ENCODE measurements at regions not wholly inside any gene's neighbourhood (a gene's known extent, or its start where the extent isn't known, plus 50 kb on each side); places are given as distances from the start of the nearest gene placed in this dataset.
"Not testable (repeated sequence)": the region's sequence is repeated elsewhere in the genome, so short reads cannot be mapped to it uniquely, and the experiment has no call there.

DNA sequence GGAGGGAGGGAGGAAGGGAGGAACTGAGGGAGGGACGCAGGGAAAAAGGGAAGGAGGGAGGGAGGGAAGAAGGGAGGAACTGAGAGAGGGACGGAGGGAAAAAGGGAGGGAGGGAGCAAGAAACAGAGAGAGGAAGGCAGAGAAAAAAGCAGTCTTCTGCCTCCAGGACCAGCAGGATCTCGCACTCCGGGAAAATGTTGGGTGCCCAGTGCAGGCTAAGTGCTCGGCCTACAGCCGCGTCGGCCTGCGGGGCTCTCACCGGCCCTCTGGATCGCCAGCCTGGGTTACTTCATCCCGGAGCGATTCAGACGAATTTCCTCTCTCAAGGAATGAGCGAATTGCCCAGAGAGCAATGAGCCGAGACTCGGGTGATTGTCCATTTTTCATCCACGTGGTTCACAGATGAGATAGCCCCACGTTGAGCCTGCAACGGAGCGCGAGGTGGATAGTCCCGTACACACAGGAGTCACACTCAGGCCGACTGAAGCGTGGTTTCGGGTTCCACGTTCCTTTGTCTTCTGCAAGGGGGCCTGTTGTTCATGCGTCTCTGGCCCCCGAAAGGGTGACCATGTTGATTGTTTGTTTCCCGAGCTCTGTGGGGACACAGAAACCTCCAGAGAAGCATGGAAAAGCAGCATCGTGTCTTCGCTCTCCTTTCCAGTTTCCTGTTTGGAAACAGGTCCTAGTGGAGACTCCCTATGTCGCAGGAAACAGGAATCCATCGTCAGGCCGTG, 1937.1 kb upstream of the DEFB115 start:
- DNase-seq (ENCODE audit: low spot score): not testable (repeated sequence)

DNA sequence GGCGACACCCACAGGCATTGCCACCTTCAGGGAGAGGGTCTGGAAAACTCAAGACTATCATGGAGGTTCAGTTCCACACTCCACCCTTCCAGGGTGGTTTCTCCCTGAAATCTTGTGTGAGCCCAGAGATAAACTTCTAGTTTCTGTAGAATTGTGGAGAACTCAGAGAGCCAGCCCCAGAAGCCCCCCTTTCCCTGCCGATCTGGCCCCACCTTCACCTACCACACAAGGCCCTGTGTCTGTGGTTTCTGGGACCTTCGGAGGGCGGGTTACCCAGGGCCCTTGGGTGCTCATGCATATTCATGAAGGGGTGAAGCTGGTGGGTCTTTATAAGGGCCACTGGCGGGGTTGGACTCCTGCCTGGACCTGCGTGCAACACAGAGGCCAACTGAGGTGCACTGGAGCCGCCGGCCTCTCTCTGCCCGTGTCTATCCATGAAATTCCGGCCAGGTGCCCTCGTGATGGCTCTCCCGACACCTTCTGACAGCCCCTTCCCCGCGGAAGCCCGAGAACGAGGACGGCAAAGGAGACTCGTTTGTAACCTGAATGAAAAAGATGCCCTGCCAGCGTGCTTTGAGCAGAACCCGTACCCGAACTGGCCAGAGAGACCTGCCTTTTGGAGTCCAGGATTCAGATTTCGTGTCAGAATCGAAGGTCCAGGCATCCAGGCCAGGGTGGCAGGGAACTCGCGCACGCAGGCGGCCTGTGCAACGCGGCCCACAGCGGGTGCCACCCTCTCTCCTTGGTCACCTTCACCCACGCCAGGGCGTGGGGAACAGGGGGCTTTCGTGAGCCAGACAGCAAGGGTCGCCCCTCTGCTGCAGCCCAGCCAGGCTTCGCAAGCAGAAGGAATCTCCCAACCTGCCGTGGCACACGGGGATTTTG, 1933.6 kb upstream of the DEFB115 start:
- not testable (repeated sequence) for DNase-seq (ENCODE audit: low spot score)

DNA sequence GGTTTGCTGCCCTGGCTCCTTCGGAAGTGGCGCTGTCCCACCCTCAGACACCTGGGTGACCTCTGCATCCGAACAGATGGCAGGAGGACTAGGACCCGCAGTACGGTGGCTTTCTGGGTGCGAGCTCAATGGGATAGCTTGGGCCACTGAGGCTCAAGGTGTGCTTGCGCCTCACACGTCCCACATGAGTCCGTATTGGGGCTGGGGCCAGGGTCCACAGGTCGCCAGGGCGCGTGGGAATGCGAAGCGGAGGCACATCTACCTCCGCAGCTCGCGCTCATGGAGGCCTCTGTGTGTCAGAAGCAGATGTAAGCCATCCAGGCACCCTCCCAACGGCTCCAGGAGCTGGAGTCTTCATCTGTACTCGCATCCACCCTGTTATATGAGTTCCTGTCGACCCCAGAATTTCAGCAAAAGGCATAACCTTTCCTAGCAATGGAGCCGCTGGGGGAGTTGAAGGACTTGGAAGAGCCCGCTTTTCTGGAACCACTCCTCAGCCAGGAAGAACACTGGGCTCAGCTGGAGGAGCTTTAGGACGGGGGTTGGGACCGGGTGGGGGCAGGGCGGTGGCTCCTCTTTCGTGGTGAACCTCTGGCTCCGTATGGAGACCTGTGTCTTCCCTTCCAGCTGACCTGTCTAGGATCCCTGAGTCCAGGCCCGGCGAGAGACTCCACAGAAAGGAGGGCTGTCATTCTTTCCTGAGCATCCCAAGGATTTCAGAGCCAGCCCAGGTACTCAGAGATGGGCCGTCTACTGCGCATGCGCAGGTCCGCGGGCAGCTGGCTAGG, 1932.8 kb upstream of the DEFB115 start:
- not testable (repeated sequence) for DNase-seq (ENCODE audit: low spot score)

DNA sequence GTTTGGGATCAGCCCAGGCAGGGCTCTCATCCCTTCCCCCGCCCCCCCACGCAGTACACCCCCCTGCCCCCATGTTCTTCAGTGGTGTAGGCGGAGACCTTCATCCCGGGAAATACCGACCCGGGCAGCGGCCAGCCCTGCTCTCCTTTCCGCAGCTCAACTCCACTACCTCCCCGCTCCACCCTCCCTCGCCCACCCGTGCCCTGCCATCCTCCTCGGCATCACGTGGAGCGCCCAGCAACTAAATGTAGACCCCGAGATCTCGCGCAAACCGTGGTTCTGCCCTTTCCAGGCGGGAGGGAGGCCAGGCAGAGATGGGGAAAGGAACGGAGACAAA, 1932.2 kb upstream of the DEFB115 start:
- no peak for DNase-seq (ENCODE audit: low spot score)

DNA sequence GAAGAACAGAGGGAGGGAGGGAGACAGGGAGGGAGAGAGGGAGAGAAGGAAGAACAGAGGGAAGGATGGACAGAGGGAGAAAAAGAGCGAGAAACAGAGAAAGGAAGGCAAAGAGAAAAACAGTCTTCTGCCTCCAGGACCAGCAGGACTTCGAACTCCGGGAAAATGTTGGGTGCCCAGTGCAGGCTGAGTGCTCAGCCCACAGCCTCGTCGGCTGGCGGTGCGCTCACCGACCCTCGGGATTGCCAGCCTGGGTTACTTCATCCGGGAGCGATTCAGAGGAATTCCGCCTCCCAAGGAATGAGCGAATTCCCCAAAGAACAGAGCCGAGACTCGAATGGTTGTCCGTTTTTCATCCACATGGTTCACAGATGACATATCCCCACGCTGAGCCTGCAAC, 1931.7 kb upstream of the DEFB115 start:
- DNase-seq (ENCODE audit: low spot score): not testable (repeated sequence)

DNA sequence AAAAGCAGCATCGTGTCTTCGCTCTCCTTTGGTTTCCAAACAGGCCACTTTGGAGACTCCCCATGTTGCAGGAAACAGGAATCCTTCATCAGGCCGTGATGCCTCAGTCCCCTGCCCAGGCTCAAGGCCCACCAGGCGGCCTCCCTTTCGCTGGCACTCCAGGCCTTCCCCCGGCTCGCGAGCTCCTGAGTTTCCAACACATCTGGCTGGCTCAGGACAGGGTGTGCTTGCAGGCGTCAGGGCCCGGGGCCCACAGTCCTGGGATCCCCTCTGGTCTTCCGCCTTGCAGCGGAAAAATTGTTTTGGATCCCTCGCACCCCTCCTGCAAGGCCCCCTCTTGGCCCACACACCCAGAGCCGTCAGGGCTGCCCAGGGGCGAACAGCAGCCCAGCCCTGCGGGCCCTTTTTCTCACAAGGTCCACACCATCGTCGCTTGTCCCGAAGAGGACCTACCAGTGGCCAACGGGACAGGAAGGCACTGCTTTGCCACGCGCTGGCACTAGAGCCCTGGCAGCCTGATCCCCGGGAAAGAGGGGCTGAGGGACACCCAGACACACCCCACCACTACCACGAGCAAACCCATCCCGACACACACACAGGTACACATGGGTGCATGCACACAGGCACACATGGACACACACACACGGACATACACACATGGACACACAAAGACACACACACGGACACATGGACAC, 1930.9 kb upstream of the DEFB115 start:
- DNase-seq (ENCODE audit: low spot score): no peak

DNA sequence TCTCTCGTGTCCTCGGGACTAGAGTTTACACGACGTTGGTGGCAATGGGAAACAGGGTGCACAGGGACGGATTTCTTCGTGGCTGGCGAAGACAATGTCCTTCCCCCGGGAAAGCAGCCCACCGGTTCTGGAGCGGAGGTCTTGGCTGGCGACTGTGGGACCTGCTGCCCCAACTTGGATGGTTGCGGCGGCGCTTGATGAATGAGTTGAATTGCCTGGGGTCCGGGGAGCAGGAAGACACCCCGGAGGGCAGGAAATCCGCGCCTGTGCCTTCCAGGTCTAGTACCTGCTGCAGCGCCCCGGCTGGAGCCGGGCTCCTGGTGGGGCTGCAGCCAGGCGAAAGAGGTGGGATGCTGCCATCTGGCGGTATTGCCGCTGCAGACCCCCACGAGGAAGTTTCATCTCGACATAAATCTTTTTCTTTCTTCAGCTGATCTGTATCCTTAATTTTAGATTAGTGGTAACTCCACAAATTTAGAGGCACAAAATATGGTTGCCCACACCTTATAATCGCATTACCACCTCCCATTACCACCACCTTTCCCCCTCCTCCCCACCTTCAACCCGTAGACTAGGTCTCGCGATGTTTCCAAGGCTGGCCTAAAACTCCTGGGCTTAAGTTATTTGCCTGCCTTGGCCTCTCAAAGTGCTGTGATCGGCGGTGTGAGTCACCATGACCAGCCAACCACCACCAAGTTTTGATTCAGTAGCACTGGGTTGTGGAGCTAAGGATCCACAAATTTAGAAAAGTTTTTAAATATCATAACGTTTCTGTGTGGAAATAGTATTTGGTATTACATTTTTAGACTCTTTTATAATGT, 1929.7 kb upstream of the DEFB115 start:
- DNase-seq (ENCODE audit: low spot score): not testable (repeated sequence)

DNA sequence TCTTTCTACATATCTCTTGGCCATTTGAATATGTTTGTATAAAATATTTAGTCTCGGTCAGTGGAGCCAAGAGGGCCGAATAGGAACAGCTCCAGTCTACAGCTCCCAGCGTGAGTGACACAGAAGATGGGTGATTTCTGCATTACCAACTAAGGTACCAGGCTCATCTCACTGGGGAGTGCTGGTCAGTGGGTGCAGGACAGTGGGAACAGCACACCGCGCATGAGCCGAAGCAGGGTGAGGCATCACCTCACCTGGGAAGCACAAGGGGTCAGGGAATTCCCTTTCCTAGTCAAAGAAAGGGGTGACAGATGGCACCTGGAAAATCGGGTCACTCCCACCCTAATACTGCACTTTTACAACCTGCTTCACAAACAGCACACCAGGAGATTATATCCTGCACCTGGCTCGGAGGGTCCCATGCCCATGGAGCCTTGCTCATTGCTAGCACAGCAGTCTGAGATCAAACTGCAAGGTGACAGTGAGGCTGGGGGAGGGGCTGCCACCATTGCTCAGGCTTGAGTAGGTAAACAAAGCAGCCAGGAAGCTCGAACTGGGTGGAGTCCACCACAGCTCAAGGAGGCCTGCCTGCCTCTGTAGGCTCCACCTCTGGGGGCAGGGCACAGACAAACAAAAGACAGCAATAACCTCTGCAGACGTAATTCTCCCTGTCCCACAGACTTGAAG, 1926.9 kb upstream of the DEFB115 start:
- DNase-seq (ENCODE audit: low spot score): not testable (repeated sequence)

DNA sequence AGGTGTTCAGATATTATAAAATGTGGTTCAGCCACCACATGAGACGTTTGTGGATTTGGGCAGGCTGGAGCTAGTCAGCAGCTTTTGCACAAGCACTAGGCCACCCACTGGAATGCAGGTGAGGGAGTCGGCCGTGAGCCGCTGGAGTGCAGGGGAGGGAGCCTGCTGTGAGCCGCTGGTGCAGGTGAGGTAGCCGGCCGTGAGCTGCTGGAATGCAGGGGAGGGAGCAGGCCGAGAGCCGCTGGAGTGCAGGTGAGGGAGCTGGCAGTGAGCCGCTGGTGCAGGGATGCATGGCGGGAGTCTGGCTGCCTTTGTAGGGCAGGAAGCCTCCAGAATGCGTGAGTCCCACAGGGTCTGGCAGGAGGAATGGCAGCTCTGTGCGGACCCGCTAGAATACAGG, 1907.6 kb upstream of the DEFB115 start:
- no peak for DNase-seq (ENCODE audit: low spot score)

DNA sequence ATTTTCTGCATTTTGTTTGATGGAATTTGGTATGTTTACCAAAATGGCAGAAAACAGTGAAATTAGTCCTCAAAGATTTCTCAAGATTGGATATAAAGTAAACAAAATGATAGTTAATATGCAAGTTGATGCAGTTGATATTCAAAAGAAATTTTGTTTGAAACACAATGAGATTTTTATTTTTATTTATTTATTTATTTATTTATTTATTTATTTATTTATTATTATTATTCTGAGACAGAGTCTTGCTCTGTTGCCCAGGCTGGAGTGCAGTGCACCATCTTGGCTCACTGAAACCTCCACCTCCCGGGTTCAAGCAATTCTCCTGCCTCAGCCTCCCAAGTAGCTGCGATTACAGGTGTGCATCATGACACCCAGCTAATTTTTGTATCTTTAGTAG, 1881.5 kb upstream of the DEFB115 start:
- not testable (repeated sequence) for DNase-seq (ENCODE audit: low spot score)

DNA sequence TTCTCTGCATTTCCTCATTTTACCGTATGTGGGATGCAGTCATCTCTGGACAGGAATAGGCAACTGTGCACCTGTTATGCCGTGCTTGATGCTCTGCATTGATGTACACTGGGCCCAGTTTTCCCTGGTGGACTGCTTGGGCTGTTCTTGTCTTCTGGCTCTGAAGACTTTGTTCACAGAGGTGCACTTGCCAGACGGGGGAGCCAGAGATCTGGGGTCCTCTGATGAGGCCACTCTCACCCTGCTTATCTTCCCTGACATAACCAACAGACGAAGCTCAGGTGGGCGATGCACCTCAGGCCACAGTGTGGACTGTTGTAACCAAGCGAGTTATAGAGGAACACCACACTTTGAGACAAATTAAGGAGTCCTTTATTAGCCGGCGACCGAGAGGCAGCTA, 1864.6 kb upstream of the DEFB115 start:
- DNase-seq (ENCODE audit: low spot score): not testable (repeated sequence)

DNA sequence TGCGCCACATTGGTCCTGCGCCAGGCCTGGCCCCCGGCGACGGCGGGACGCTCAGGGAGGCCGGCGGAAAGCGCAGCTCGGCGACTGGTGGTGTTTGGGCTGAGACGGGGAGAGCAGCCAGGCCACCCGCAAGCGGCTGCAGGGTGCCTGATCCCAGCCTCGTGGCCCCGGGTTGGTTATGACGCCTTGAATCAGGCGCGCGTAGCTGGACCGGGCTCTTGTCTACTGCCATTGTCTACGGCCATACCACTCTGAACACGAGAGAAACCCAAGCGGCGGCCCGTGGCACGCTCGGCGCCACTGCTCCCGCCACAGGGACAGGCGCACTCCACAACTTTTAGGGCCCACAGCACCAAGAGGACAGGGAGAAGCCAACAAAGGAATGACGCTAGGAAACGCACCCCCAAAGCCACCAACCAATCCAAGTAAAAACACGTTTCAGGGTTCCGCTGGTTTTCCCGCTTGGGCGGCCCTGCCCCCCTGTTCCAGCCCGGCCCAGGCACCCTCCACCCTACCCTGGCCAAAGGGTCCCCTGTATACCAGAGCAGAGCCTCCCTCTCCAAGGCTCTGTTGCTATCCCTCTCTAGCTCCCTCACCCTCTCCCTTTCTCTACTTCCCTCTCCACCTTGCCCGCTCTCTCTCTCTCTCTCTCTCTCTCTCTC, 1849.3 kb upstream of the DEFB115 start:
- DNase-seq (ENCODE audit: low spot score): no peak

DNA sequence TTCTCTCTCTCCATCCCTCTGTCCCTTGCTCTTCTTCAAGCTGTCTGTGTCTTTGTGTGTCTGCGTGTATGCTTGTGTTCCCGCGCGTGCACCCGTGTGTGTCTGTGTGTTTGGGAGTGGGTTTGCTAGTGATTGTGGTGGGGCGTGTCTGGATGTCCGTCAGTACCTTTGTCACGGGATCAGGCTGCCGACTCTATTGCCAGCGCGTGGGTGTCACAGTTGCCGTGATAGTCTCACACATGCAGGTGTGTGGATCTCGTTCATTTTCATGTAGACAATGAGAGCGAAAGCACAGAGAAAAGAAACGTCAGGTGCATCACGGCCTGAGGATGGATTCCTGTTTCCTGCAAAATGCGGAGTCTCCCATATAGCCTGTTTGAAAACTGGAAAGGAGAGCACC, 1848.8 kb upstream of the DEFB115 start:
- DNase-seq (ENCODE audit: low spot score): not testable (repeated sequence)

DNA sequence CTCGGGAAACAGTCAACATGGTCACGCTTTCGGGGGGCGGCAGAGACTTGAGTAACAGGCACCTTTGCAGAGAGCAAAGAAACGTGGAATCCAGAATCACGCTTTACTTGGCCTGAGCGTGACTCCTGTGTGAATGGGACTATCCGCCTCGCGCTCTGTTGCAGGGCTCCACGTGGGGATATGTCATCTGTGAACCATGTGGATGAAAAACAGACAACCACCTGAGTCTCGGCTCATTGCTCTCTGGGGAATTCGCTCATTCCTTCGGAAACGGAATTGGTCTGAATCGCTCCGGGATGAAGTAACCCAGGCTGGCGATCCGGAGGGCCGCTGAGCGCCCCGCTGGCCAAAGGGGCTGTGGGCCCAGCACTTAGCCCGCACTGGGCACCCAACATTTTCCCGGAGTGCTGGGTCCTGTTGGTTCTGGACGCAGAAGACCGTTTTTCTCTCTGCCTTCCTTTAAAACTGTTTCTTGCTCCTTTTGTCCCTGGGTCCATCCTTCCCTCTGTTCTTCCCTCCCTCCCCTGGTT, 1848.2 kb upstream of the DEFB115 start:
- not testable (repeated sequence) for DNase-seq (ENCODE audit: low spot score)

DNA sequence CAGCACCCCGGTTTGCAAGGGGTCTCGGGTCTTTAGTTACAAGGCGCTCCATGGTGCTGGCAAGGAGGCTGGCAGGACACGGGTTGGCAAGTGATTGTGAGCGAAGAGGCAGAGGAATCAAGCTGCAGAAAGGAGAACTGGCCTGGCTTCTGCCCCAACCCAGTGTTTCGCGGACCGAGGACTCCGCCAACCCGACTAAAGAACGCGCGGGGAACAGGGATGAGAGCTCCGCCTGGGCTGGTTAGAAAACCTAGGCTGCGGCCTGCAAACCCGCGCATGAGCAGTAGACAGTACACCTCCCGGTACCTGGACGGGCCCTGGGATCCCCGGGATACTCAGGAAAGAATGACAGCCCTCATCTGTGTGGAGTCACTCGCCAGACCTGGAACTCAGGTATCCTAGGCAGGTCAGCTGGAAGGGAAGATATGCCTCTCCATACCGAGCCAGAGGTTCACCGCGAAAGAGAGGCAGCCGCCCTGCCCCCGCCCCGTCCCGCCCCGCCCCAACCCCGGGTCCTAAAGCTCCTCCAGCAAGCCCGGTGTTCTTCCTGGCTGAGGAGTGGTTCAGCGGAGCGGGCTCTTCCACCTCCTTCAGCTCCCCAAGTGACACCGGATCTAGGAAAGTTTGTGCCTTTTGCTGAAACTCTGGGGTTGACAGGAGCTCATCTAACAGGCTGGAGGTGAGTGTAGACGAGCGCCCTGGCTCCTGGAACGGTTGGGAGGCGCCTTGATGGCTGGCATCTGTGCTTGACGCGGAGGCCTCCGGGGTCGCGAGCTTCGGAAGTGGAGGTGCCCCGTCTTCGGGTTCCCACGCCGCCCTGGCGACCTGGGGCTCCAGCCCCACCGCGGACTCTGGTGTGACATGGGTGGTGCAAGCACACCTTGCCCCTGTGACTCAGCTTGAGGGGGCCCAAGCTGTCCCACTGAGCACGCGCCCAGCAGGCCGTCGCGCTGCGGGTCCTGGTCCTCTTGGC, 1847.3 kb upstream of the DEFB115 start:
- no peak for DNase-seq (ENCODE audit: low spot score)

DNA sequence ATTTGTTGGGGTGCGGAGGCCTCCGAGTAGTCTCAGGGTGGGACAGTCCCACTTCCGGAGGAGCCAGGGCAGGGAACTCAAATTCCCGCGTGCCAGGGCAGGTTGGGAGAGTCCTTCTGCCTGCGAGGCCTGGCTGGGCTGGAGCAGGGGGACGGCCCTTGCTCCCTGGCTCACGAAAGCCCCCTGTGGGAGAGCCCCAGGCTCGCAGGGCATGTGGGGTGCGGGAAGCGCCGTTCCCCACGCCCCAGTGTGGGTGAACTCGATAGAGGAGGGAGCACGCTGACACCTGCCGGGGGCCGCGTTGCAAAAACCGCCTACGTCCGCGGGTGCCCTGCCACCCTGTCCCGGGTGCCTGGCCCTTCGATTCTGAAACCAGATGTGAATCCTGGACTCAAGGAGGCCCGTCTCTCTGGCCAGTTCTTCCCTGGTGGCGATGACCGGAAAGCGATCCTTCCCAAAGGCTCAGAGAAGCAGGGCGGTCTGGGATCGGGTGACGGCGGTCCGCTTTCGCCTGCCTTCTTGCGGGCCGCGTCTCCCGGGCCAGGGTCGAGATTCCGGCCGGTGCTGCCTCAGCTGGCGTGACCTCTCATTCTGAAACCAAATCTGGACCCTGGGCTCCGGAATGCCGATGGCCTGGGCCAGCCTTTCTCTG, 1846.5 kb upstream of the DEFB115 start:
- no peak for DNase-seq (ENCODE audit: low spot score)

DNA sequence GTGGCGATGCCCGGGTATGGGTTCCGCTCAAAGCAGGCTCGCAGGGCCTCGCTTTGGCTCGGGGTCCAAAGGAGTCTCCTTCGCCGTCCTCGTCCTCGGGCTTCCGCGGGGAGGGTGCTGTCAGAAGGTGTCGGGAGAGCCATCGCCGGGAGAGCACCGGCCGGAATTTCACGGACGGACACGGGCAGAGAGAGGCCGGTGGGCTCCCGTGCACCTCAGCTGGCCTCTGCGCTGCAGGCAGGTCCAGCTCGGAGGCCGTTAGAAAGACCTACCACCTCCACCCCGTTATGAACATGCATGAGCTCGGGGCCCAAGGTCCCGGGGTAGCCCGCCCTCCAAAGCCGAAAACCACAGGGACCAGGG, 1846.0 kb upstream of the DEFB115 start:
- DNase-seq (ENCODE audit: low spot score): not testable (repeated sequence)

DNA sequence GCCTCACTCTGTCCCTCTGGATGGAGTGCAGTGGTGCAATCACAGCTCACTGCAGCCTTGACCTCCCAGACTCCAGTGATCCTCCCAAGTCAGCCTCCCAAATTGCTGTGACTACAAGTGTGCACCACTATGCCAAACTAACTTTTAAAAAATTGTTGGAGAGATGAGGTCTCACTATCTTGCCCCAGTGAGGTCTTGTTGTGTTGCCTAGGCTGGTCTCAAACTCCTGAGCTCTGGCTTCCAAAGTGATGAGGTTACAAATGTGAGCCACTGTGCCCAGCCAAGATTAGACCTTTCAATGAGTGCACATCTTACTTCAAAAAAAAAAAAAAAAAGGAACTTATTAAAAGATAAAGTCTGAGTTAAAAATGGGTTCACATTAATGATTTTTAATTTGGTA, 1838.1 kb upstream of the DEFB115 start:
- no peak for DNase-seq (ENCODE audit: low spot score)

All from Ammon's horn (tissue), 1 donor.